Neural cell (in vitro differentiated cells): ENCODE measurements at regions not wholly inside any gene's neighbourhood (a gene's known extent, or its start where the extent isn't known, plus 50 kb on each side); places are given as distances from the start of the nearest gene placed in this dataset.

ENCODE experiments used
- EZH2 ChIP-seq: fragments of 200-600, 300-800 bp; shearing (Covaris generic), sonication (generic); IDR thresholded peaks from 2 replicates; pipeline ENCODE4 v1.6.1; 2014; ENCODE audit warnings: antibody characterized with exemption, low read length, borderline replicate concordance, mild to moderate bottlenecking; ENCODE audit not compliant: insufficient read depth, poor library complexity, severe bottlenecking
- MXI1 ChIP-seq: fragments of 450-650 bp; conservative IDR thresholded peaks from 2 replicates; pipeline ENCODE4 v1.6.1; 2014; ENCODE audit warnings: antibody characterized with exemption, mild to moderate bottlenecking; ENCODE audit not compliant: poor library complexity, severe bottlenecking

DNA sequence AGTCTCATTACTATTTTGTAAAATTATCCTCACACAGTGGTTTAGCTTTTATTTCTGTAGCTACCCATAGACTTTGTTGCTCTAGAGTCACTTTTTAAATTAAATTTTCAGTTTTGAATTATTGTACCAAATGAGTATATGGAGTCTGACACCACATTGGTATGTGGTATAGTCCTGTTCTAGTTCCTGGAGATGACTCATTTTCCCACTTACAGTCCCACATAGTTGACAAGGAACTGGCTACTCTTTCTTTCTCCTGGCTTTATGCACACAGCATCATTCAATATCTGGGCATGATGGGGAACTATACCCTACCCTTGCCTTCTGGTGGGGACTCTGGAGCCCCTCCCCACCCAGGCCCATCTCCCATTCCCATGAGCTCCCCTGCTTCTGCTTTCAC is 92.6 kb upstream of the RAB11FIP2 start:
- no peak for TF ChIP-seq MXI1
- no peak for TF ChIP-seq EZH2
